ENCODE measurements at regions not wholly inside any gene's neighbourhood (a gene's known extent, or its start where the extent isn't known, plus 50 kb on each side); places are given as distances from the start of the nearest gene placed in this dataset.

DNA sequence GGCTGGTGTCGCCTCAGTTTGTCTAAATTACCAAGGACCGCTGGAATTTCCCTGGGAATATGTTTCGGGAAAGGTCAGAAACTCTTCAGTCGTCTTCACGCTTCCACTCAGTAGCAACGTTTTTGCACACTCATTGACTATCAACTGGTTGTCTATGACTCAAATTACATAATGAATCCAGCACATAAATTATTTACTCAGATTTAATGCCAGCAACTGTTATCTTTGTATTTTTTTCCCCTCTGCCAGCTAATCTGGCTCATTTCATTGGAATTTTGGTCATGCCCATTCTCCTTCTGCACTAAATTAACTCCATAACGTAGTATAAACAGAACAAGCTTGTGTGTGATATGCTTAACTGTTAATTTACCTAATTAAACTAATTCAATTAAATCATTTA is 372.7 kb upstream of the ZFHX3 start:
- no peaks in the 10 kb centered on the region for H4K20me1 ChIP-seq (ENCODE audit: insufficient read depth, low read length)
- H3K79me2 ChIP-seq (ENCODE audit: insufficient read depth, low read length), result no peaks in the 10 kb centered on the region
- H3K9ac ChIP-seq (ENCODE audit: insufficient read depth, low read depth, low read length), result no peak overlapping the region
- H3K36me3 ChIP-seq (replicated peaks in 1 of 2; ENCODE audit: control insufficient read depth in 1 of 2, insufficient read depth in 2 of 2, low read length in 2 of 2), result no peaks in the 10 kb centered on the region
- no peaks in the 10 kb centered on the region for H3K4me1 ChIP-seq (ENCODE audit: insufficient read depth, low read length)
- ChIA-PET POLR2A (no interaction called here), CTCF (ENCODE audit: low intra/inter-chr PET ratio, low total read pairs) (no interaction called here)
- DNase-seq (ENCODE audit: low spot score) (no peak), FAIRE-seq (no peak), ATAC-seq (no peak)
- BruUV-seq (replicated peaks), result no TSS peak
- H2AFZ ChIP-seq (ENCODE audit: low read length), result no peak overlapping the region
- in situ Hi-C loops (cut with HindIII; ENCODE audit: extremely low pct_ligation_motif_present, low pct_unique_long_range_greater_than_20kb), result no loop called here
- TF ChIP-seq ELF3 (CRISPR knock-in tag; IDR thresholded peaks at IDR 0.05), result no peak
- TF ChIP-seq, protein P1, sequence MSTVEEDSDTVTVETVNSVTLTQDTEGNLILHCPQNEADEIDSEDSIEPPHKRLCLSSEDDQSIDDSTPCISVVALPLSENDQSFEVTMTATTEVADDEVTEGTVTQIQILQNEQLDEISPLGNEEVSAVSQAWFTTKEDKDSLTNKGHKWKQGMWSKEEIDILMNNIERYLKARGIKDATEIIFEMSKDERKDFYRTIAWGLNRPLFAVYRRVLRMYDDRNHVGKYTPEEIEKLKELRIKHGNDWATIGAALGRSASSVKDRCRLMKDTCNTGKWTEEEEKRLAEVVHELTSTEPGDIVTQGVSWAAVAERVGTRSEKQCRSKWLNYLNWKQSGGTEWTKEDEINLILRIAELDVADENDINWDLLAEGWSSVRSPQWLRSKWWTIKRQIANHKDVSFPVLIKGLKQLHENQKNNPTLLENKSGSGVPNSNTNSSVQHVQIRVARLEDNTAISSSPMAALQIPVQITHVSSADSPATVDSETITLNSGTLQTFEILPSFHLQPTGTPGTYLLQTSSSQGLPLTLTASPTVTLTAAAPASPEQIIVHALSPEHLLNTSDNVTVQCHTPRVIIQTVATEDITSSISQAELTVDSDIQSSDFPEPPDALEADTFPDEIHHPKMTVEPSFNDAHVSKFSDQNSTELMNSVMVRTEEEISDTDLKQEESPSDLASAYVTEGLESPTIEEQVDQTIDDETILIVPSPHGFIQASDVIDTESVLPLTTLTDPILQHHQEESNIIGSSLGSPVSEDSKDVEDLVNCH (CRISPR knock-in tag; IDR thresholded peaks at IDR 0.05), result no peak
- no peak for TF ChIP-seq ZNF883 (CRISPR knock-in tag; IDR thresholded peaks at IDR 0.05; ENCODE audit: not compliant biosample characterization)
- no peak for TF ChIP-seq TARDBP (CRISPR knock-in tag; IDR thresholded peaks at IDR 0.05)
- no peak for TF ChIP-seq ZNF441 (CRISPR knock-in tag; IDR thresholded peaks at IDR 0.05; ENCODE audit: borderline replicate concordance)
- TF ChIP-seq, protein P2, sequence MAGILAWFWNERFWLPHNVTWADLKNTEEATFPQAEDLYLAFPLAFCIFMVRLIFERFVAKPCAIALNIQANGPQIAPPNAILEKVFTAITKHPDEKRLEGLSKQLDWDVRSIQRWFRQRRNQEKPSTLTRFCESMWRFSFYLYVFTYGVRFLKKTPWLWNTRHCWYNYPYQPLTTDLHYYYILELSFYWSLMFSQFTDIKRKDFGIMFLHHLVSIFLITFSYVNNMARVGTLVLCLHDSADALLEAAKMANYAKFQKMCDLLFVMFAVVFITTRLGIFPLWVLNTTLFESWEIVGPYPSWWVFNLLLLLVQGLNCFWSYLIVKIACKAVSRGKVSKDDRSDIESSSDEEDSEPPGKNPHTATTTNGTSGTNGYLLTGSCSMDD (CRISPR knock-in tag; IDR thresholded peaks at IDR 0.05), result no peak
- H3K9me3 ChIP-seq (ENCODE audit: low read length), result no peaks in the 10 kb centered on the region
- H3K4me2 ChIP-seq (ENCODE audit: low read depth, low read length), result no peak overlapping the region
- no peak overlapping the region for H3K4me3 ChIP-seq (replicated peaks in 1 of 3; ENCODE audit: insufficient read depth in 1 of 3, low read depth in 2 of 3, low read length in 3 of 3)
- intact Hi-C loops (cut with micrococcal nuclease; ENCODE audit: unreplicated experiment), result no loop called here
- H3K27me3 ChIP-seq (ENCODE audit: control insufficient read depth in 1 of 2, insufficient read depth in 2 of 2, low read length in 2 of 2), result no peaks in the 10 kb centered on the region
- 30% methylated on average over 7 of the region's 7 CpGs for WGBS (ENCODE audit: low lambda C conversion rate)
- H3K27ac ChIP-seq (ENCODE audit: extremely low read length, insufficient read depth, low read length), result no peak overlapping the region

DNA sequence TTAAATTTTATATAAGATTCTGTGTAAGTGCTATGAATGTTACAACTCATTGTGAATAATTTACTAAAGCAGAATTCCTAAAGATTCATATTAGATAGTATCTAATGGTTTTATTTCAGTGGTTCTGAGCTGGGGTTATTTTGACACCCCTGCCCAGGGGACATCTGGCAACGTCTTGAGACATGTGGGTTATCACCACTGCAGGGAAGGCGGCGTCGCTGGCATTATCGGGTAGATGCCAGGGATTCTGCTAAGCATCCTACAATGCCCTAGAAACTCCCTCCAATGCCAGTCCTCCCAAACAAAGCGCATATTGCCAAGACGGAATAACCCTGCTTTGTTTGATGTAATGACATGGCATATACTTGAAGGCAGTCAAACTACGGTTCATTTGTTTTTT is 372.3 kb upstream of the ZFHX3 start:
- ATAC-seq (no peak), FAIRE-seq (no peak), DNase-seq (ENCODE audit: low spot score) (no peak)
- Histone ChIP-seq H3K36me3 (replicated peaks in 1 of 2; ENCODE audit: control insufficient read depth in 1 of 2, insufficient read depth in 2 of 2, low read length in 2 of 2) (no peaks in the 10 kb centered on the region), H3K4me3 (replicated peaks in 1 of 3; ENCODE audit: insufficient read depth in 1 of 3, low read depth in 2 of 3, low read length in 3 of 3) (no peak overlapping the region), H3K27me3 (ENCODE audit: control insufficient read depth in 1 of 2, insufficient read depth in 2 of 2, low read length in 2 of 2) (no peaks in the 10 kb centered on the region), H3K4me2 (ENCODE audit: low read depth, low read length) (no peak overlapping the region), H4K20me1 (ENCODE audit: insufficient read depth, low read length) (no peaks in the 10 kb centered on the region), H3K9ac (ENCODE audit: insufficient read depth, low read depth, low read length) (no peak overlapping the region), H3K9me3 (ENCODE audit: low read length) (no peaks in the 10 kb centered on the region), H3K27ac (ENCODE audit: extremely low read length, insufficient read depth, low read length) (no peak overlapping the region), H3K79me2 (ENCODE audit: insufficient read depth, low read length) (no peaks in the 10 kb centered on the region), H2AFZ (ENCODE audit: low read length) (no peak overlapping the region), H3K4me1 (ENCODE audit: insufficient read depth, low read length) (no peaks in the 10 kb centered on the region)
- ChIA-PET POLR2A (no interaction called here), CTCF (ENCODE audit: low intra/inter-chr PET ratio, low total read pairs) (no interaction called here)
- in situ Hi-C loops (cut with HindIII; ENCODE audit: extremely low pct_ligation_motif_present, low pct_unique_long_range_greater_than_20kb), result no loop called here
- no TSS peak for BruUV-seq (replicated peaks)
- intact Hi-C loops (cut with micrococcal nuclease; ENCODE audit: unreplicated experiment), result no loop called here
- 45% methylated on average over 8 of the region's 8 CpGs for WGBS (ENCODE audit: low lambda C conversion rate)
- no peak for TF ChIP-seq ZSCAN21 (CRISPR knock-in tag; IDR thresholded peaks at IDR 0.05; ENCODE audit: borderline replicate concordance)
- no peak for TF ChIP-seq GABPA (IDR thresholded peaks at IDR 0.05; ENCODE audit: low read depth, low read length)
- no peak for TF ChIP-seq GABPA (CRISPR knock-in tag; IDR thresholded peaks at IDR 0.05; ENCODE audit: low read depth)
- TF ChIP-seq YEATS2 (CRISPR knock-in tag; IDR thresholded peaks at IDR 0.05; ENCODE audit: borderline replicate concordance), result no peak
- TF ChIP-seq MLLT10 (CRISPR knock-in tag; IDR thresholded peaks at IDR 0.05), result no peak
- TF ChIP-seq RAD51 (IDR thresholded peaks at IDR 0.05; ENCODE audit: borderline replicate concordance), result no peak
- TF ChIP-seq SP1 (IDR thresholded peaks at IDR 0.05), result no peak
- no peak for TF ChIP-seq SP1 (CRISPR knock-in tag; IDR thresholded peaks at IDR 0.05)
- TF ChIP-seq ZNF816 (CRISPR knock-in tag; IDR thresholded peaks at IDR 0.05; ENCODE audit: borderline replicate concordance), result no peak
- TF ChIP-seq HNF4A (CRISPR knock-in tag; IDR thresholded peaks at IDR 0.05), result no peak
- no peak for TF ChIP-seq CHD2 (IDR thresholded peaks at IDR 0.05; ENCODE audit: low read depth, low read length)
- TF ChIP-seq HES4 (CRISPR knock-in tag; IDR thresholded peaks at IDR 0.05; ENCODE audit: borderline replicate concordance), result no peak
- no peak for TF ChIP-seq ELF3 (CRISPR knock-in tag; IDR thresholded peaks at IDR 0.05)
- no peak for TF ChIP-seq ZNF33A (CRISPR knock-in tag; IDR thresholded peaks at IDR 0.05; ENCODE audit: borderline replicate concordance)

Data from HepG2 (cell line).